GM18909 (cell line): ENCODE measurements at regions not wholly inside any gene's neighbourhood (a gene's known extent, or its start where the extent isn't known, plus 50 kb on each side); places are given as distances from the start of the nearest gene placed in this dataset.

Experiments
- ATAC-seq: cut with Tn5 transposase; IDR thresholded peaks from one replicate; pipeline ENCODE4 v1.9.1; 2021; ENCODE audit warnings: mild to moderate bottlenecking; ENCODE audit not compliant: unreplicated experiment, poor library complexity

DNA sequence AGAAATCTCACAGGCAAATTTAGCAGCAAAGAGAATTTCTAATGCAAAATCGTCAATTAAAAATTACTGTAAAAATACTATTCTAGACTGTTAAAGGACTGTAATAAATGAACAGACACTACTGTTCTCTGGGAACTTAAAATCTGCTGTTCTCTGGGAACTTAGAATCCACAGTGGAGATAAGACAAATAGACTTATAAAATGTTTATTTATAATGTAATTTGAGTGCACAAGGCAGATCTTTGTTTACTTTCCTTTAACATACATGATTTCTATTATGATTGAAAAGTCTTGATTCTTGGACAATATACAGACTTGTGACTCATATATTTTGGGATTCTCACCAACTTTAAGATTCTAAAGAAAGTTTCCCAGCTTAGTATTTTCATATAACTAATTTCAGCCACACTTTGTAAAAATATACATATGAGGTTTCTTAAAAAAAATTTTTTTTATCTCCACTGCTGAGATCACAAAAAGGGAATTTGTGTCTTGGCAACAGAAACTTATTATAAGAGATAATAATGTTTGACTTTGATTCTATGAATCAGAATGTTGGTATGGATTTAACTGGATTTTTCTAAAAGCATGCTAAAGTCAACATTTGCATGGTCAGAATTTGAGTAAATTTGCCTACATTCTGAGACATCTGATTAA, 166.3 kb upstream of the RHOBTB1 start:
- no peak for ATAC-seq

DNA sequence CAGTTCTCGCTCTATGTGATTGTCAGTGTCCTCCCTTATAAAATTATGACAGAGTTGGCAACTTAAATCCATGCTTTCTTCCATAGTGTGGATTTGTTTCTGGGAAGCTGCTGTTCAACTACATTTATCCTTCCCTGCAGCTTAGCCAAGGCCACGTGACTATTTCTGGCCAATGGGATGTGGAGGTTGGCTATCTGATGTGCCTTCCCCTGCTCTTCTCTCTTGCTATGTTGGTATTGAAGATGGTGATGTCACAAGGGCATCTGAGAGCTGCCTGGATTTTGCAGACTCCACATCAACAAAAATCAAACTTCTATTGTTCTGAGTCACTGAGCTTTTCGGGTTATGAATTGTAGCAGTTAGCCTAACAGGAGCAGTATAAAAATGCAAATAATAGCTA, 164.9 kb upstream of the RHOBTB1 start:
- ATAC-seq, result no peak

GRCh38 chr10:61100887-61101286, 156.9 kb upstream of the RHOBTB1 start:
- ATAC-seq, result no peak

DNA sequence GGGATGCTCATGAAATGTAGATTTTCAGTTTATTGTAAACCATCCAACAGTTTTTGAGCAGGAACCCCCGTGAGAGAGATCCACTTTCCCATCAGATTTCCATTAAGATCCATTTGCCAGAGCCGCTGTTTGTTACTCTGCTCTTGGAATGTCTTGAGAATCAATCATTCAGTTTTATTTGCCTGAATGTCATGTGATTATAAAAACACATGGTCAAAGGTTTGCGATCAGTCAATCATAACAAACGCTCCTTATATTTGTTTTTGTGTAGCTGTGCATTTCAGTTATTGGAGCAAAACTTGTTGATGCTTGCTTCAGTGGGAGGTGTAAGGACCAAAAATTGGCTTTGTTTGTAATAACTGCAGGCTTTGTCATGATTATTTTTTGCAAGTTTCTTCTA, 155.8 kb upstream of the RHOBTB1 start:
- no peak for ATAC-seq

GRCh38 chr10:61098966-61099365, 155.0 kb upstream of the RHOBTB1 start:
- ATAC-seq, result no peak

GRCh38 chr10:61097026-61097425, 153.0 kb upstream of the RHOBTB1 start:
- ATAC-seq, result no peak

- no peak for ATAC-seq
Observed at GRCh38 chr10:61096056-61096455, 152.1 kb upstream of the RHOBTB1 start.

DNA sequence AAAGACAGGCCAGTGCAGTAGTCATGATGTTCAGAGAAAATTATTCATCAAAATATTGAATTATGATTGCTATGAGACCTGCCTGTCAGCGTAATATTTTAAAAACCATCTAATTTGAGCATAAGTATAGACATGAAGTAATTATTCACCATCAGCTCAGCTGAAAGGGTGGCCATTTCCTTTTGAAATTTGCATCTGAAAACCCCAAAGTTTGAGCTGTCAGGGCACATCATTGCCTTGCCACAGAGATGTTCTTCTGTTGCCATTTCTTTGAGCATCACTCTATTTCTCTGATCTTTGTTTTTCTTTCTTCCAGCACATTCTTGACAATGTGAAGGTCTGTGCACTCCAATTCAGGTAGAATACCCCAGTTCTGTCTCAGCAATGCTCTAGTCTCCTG, 147.5 kb upstream of the RHOBTB1 start:
- no peak for ATAC-seq

GRCh38 chr10:61089251-61089650, 145.3 kb upstream of the RHOBTB1 start:
- no peak for ATAC-seq

GRCh38 chr10:61084493-61084892, 140.5 kb upstream of the RHOBTB1 start:
- no peak for ATAC-seq

- no peak for ATAC-seq
Observed at GRCh38 chr10:61081301-61081700, 137.3 kb upstream of the RHOBTB1 start.

DNA sequence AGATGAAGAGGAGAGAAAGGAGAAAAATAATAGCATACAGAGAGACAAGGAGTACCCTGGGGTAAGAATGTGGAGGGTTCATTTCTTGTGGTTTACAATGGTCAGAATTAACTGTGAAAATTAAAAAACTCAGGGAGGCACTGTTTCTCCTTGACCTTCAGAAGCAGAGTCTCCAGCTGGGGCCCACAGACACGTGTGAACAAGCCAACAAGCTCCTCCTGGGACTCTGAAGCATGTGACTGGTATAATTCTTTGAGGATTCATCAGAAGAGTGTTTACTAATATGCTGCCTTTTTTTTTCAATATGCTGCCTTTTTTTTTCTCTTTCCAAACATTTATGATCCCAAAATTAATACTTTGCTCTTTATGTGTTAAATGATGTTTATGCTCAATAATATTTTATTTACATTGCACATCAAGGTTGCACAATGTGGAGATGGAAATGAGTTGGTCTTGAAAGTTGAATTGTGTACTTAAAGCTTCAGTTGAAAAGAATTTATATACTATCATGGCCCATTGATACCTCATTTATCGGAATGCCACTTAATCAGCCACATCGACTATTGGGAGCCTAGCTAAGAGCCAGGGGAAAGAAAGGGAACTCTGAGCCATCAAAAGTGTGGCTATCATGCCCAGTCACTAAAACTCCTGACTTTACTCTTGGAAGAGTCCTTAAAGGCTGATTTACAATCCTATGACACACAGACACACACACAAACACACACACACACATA, 134.7 kb upstream of the RHOBTB1 start:
- no peak for ATAC-seq

- no peak for ATAC-seq
Observed at GRCh38 chr10:61076572-61077114, 132.7 kb upstream of the RHOBTB1 start.

GRCh38 chr10:61073391-61073790, 129.4 kb upstream of the RHOBTB1 start:
- ATAC-seq, result no peak

DNA sequence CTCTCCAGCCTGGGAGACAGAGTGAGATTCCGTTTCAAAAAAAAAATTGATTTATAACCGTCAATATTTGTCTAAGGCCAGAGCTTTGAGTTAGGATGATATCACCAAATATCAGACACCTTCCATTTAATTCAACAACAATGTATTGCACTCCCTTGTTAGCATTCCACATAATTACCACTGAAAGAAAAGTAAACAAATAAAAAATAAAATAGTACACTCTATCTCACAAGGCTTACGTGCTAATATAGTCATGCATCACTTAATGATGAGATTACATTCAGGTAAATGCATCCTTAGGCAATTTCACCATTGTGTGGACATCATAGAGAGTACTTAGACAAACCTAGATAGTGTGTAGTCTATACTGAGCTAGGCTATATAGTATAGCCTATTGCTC, 127.6 kb upstream of the RHOBTB1 start:
- no peak for ATAC-seq

GRCh38 chr10:61068471-61068870, 124.5 kb upstream of the RHOBTB1 start:
- ATAC-seq, result no peak

- ATAC-seq, result no peak
Observed at GRCh38 chr10:61067671-61068336, 123.8 kb upstream of the RHOBTB1 start.

DNA sequence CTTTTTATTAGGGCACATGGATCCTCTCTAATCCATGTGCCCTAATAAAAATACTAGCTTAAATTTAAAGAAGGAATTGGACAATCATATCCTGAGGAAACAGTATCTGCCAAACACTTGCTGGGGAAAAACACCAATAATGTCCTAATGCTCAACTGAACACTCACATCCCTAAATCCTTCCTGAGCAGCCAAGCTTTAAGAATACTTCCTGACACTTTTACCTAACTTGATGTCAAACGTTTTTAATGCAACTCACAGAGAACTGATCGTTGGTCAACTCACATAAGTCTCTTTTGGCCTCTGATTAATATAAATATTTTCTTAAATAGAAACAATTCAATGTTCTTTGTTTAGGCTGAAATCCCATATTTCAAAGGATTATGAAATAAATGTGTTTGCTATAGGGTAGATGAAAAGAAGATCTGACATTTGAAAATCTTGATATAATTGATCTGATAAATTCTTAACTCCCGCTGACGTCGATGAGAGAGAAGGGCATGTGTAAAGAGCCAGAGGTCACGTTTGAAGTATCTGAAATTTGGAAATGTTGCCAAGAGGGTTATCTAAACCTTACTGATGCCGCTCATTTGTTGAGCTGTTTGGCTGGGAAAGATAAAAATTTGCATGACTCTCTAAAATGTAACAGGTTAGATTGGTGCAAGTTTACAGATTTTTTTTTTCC, 122.8 kb upstream of the RHOBTB1 start:
- no peak for ATAC-seq

DNA sequence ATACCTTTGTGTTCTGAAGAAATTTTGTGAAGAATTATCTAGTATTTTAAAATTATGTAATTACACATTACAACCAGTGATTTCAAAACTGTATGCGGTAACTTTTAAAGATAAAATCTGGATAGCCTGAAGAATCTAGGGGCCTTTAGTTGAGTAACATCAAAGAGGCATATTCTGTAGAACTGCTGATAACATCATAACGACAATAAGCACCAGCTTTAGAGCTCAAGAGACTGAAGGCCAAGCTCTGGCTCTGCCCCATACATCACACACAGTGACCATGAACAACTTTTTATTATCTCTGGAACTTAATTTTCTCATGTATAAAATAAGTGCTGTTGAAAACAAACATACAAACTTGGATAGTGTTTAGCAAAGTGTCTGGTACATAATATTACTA, 121.1 kb upstream of the RHOBTB1 start:
- ATAC-seq, result no peak

DNA sequence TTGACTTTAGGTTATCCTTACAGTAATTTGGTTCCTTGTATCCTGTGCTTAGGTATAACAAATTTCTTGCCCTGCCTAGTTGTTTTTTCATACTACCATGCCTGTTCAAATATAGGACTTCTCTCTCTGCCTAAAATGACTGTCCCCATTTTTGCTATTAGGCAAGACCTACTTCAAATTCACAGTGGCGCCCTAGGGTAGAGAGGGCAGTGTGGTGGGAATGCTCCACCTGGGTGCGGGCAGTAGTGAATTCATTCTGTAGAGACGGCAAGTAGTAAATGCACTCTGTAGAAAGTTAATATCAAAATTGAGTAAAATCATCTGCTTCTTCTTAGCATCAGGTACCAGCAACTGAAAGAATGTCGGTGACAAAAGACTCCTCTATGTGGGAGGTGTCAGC, 120.4 kb upstream of the RHOBTB1 start:
- no peak for ATAC-seq

GRCh38 chr10:61063901-61064300, 119.9 kb upstream of the RHOBTB1 start:
- ATAC-seq, result no peak
